Activated naive CD4-positive, alpha-beta T cell treated with anti-CD3 and anti-CD28 coated beads for 36 hours (primary cell): ENCODE measurements at regions not wholly inside any gene's neighbourhood (a gene's known extent, or its start where the extent isn't known, plus 50 kb on each side); places are given as distances from the start of the nearest gene placed in this dataset.

ENCODE experiments used
- CTCF ChIA-PET: fragments of 350-600 bp; sonication (Branson Sonifier 250); formaldehyde crosslinking; loops from one replicate; lab custom pipeline; 2021; ENCODE audit warnings: antibody characterized with exemption; lab: Charles Lee
- DNase-seq: peaks from one replicate; pipeline ENCODE4 v3.0.0-alpha.2; 2020
- H3K27ac Mint-ChIP-seq: one replicate; pipeline ENCODE4 v1.8.0; 2021; ENCODE audit warnings: mild to moderate bottlenecking, mixed read lengths
- H3K27me3 Mint-ChIP-seq: one replicate; pipeline ENCODE4 v1.8.0; 2021; ENCODE audit warnings: low read depth, mixed read lengths
- H3K36me3 Mint-ChIP-seq: one replicate; pipeline ENCODE4 v1.8.0; 2021; ENCODE audit warnings: low read depth, mixed read lengths
- H3K4me1 Mint-ChIP-seq: one replicate; pipeline ENCODE4 v1.8.0; 2021; ENCODE audit warnings: low read depth, mixed read lengths
- H3K4me3 Mint-ChIP-seq: one replicate; pipeline ENCODE4 v1.8.0; 2021; ENCODE audit warnings: mild to moderate bottlenecking, moderate library complexity, mixed read lengths
- H3K9me3 Mint-ChIP-seq: one replicate; pipeline ENCODE4 v1.8.0; 2021; ENCODE audit warnings: mixed read lengths
- intact Hi-C: fragments of 100-400 bp; cut with micrococcal nuclease; formaldehyde crosslinking; loops from one replicate; pipeline ENCODE4 v1.15.1; 2023

DNA sequence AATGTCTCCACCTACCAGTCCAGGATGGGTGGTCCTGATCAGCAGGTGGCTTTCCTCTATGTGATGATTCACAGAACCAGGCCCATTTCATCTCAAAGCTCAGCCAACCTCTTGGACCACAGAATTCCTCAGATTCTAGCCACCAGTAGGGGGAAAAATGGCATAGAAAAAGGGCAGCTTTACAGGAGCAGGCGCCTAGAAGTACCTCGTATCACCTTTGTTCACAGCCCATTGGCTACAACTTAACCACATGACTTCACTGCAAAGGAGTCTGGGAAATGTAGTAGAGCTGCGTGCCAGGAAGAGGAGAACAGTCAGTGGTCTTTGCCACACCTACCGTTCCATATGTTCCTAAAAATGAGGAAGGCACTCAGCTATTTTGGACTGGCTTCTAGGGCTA, 62.8 kb upstream of the DTNA start:
- Mint-ChIP-seq H3K27ac (no peak overlapping the region), H3K36me3 (no peaks in the 10 kb centered on the region), H3K4me3 (no peak overlapping the region), H3K27me3 (peaks cover 13% of the 10 kb centered on the region), H3K4me1 (no peaks in the 10 kb centered on the region), H3K9me3 (no peaks in the 10 kb centered on the region)
- CTCF ChIA-PET, result interaction anchor here (1.0 kb wide), 1 partner anchor 14 kb away, joined by 3 read pairs; no protein-coding TSS in a partner anchor
- DNase-seq, result no peak
- intact Hi-C loops, result no loop called here

DNA sequence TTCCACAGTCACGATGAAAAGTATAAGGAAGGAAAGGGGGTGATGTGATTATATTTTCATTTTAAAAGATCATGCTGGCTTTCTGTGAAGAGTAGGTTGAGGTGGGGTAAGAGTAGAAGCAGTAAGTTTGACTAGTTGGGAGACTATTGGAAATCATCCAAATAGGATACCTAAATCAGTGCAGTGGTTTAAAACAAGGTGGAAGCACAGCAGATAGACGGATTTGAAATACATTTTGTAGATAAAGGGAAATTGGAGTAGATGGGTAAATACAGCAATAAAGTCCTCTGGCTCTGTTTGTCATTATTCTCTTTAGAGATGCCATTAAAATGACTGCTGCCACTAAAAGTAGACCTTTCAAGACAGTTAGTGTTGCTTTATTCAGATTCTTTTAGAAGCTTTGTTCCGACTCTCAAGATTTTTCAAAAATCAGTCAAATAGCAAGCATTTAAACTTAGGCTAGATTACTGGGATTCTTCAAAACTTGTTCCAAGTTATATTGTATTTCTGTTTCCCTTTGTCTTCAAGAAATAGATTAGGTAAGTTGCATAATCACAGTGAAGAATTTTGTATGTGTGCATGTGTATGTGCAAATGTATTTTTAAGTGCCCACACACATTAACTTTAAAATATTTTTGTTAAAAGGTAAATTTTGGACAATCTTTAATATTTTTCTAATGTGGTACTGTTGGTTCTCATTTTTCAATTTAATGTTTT, 61.7 kb upstream of the DTNA start:
- CTCF ChIA-PET, result interaction anchor here (1.0 kb wide), 2 partner anchors 13 kb away, joined by 3 read pairs; no protein-coding TSS in a partner anchor
- no peak for DNase-seq
- Mint-ChIP-seq H3K27me3 (peaks cover 15% of the 10 kb centered on the region), H3K9me3 (no peaks in the 10 kb centered on the region), H3K27ac (no peak overlapping the region), H3K4me3 (no peak overlapping the region), H3K36me3 (no peaks in the 10 kb centered on the region), H3K4me1 (no peaks in the 10 kb centered on the region)
- intact Hi-C loops, result no loop called here

DNA sequence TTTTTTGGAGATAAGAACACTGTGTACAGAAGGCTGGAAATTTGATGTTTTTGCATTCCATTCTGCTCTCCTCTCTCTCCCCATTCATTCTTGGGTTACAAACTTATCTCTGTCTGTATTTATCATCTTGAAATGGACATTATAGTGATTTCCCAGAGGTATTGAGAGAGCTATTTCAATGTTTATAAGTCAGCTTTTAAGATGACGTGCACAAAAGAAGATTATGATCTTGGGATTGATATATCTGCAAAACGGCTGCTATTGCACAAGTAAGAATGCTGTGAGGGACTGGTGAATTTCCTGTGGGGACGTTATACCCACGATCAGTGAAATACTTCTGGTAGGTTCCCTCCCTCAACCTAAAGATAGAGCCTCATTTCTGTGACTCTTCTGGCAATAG, 61.0 kb upstream of the DTNA start:
- Mint-ChIP-seq H3K36me3 (no peaks in the 10 kb centered on the region), H3K4me3 (no peak overlapping the region), H3K27ac (no peak overlapping the region), H3K9me3 (no peaks in the 10 kb centered on the region), H3K27me3 (peaks cover 15% of the 10 kb centered on the region), H3K4me1 (no peaks in the 10 kb centered on the region)
- no peak for DNase-seq
- CTCF ChIA-PET, result interaction anchor here (1.0 kb wide), 1 partner anchor 12 kb away, joined by 3 read pairs; no protein-coding TSS in a partner anchor
- intact Hi-C loops, result no loop called here

- Mint-ChIP-seq H3K36me3 (no peaks in the 10 kb centered on the region), H3K27me3 (peaks cover 15% of the 10 kb centered on the region), H3K9me3 (no peaks in the 10 kb centered on the region), H3K27ac (no peak overlapping the region), H3K4me1 (no peaks in the 10 kb centered on the region), H3K4me3 (no peak overlapping the region)
- intact Hi-C loops, result no loop called here
- CTCF ChIA-PET, result no interaction called here
- no peak for DNase-seq
Observed at GRCh38 chr18:34650121-34650545, 60.0 kb upstream of the DTNA start.

DNA sequence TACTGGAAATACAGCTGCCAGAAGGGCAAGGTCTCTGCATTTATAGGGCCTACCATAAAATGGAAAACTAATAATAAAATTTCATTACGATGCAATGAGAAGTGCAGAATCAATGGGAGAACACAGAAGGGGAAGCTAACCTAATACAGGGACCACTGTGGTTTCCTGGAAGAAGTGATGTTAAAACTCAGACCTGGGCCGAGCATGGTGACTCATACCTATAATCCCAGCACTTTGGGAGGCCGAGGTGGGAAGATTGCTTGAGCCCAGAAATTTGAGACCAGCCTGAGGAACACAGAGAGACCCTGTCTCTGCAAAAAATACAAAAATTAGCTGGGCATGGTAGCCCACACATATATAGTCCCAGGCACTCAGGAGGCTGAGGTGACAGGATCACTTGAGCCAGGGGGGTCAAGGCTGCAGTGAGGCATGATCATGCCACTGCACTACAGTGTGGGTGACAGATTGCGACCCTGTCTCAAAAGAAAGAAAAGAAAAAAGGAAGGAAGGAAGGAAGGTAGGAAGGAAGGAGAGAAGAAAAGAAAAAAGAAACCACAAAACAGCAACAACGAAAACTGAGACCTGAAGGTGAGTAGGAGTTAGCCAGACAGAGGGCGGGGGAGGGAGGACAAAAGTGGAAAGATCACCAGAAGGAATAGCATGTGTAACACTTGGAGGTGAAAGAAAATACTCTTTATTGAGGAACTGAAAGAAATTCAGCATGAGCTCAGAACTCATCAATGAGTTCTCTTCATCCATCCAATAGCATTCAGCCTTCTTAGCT, 58.3 kb upstream of the DTNA start:
- no peaks in the 10 kb centered on the region for H3K36me3 Mint-ChIP-seq
- CTCF ChIA-PET, result interaction anchor here (1.8 kb wide), 1 partner anchor 10 kb away, joined by 11 read pairs; no protein-coding TSS in a partner anchor

GRCh38 chr18:34655131-34655530, 55.0 kb upstream of the DTNA start:
- Mint-ChIP-seq H3K4me1 (no peaks in the 10 kb centered on the region), H3K4me3 (no peak overlapping the region), H3K36me3 (no peaks in the 10 kb centered on the region), H3K27me3 (peaks cover 18% of the 10 kb centered on the region), H3K27ac (no peak overlapping the region), H3K9me3 (no peaks in the 10 kb centered on the region)
- no peak for DNase-seq
- CTCF ChIA-PET, result no interaction called here
- intact Hi-C loops, result no loop called here

More for the DNA sequence above, 58.3 kb upstream of the DTNA start:
- intact Hi-C loops, result no loop called here
- Mint-ChIP-seq H3K9me3 (no peaks in the 10 kb centered on the region), H3K27ac (no peak overlapping the region), H3K27me3 (peaks cover 15% of the 10 kb centered on the region), H3K4me1 (no peaks in the 10 kb centered on the region), H3K4me3 (no peak overlapping the region)
- no peak for DNase-seq

- Mint-ChIP-seq H3K27me3 (peaks cover 16% of the 10 kb centered on the region), H3K36me3 (no peaks in the 10 kb centered on the region), H3K9me3 (no peaks in the 10 kb centered on the region), H3K4me3 (no peak overlapping the region), H3K4me1 (no peaks in the 10 kb centered on the region), H3K27ac (no peak overlapping the region)
- DNase-seq, result no peak
- CTCF ChIA-PET, result interaction anchor here (0.7 kb wide), 1 partner anchor 18 kb away, joined by 3 read pairs; no protein-coding TSS in a partner anchor
- intact Hi-C loops, result no loop called here
Observed at GRCh38 chr18:34657860-34658500, 52.1 kb upstream of the DTNA start.

GRCh38 chr18:34659579-34660517, 50.2 kb upstream of the DTNA start:
- Mint-ChIP-seq H3K9me3 (no peaks in the 10 kb centered on the region), H3K27me3 (peaks cover 16% of the 10 kb centered on the region), H3K4me3 (no peak overlapping the region), H3K36me3 (no peaks in the 10 kb centered on the region), H3K27ac (no peak overlapping the region), H3K4me1 (no peaks in the 10 kb centered on the region)
- intact Hi-C loops, result loop anchor here (2.0 to 10.0 kb wide), 3 partner anchors 62 to 535 kb away; no protein-coding TSS in a partner anchor
- peak; percentile 6 for DNase-seq
- CTCF ChIA-PET, result interaction anchor here (1.0 to 4.0 kb wide), 8 partner anchors 11 to 537 kb away, joined by 3 to 59 read pairs (median 4); no protein-coding TSS in a partner anchor
